Thyroid gland (tissue), 4 donors: ENCODE measurements at regions not wholly inside any gene's neighbourhood (a gene's known extent, or its start where the extent isn't known, plus 50 kb on each side); places are given as distances from the start of the nearest gene placed in this dataset.

Experiments
- CTCF ChIP-seq, 6 experiments: fragments of 200-600 bp in 3 of 6; fragments of 450-650 bp in 3 of 6; sonication (generic) in 3 of 6; IDR thresholded peaks; one replicate each; pipeline ENCODE4 v1.5.1; 2016 to 2019; ENCODE audit warnings: antibody characterized with exemption in 6 of 6, mild to moderate bottlenecking in 2 of 6, inconsistent platforms in 1 of 6, moderate library complexity in 1 of 6
- POLR2A ChIP-seq, 2 donors: fragments of 450-650 bp; IDR thresholded peaks; one replicate each; pipeline ENCODE4 v1.6.1; 2017; ENCODE audit warnings: antibody characterized with exemption in 2 of 2, mild to moderate bottlenecking in 2 of 2, moderate library complexity in 1 of 2

DNA sequence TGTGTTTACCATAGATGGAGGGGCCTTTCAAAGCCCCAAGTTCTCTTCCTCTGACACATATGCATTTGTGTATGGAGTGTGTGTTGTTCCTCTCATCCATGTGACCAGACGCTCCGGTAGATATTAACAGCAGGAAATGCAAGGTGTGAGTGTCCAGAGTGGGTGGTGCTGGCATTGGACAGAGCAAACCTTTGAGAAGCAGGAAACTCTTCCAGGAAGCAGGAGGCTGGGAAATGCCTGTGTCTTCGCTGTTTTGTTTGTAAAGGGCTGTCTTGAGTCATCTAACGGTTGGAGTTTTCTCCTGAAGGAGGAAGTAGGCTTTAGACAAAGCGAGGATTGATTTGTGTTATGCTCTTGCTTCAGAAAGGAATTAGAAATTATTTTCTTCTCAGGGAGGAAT is 370.9 kb downstream of the PLK2 start:
- TF ChIP-seq CTCF (IDR thresholded peaks at IDR 0.05): no peak
- TF ChIP-seq POLR2A (IDR thresholded peaks at IDR 0.05): no peak
